Panc1 (cell line): ENCODE measurements at regions not wholly inside any gene's neighbourhood (a gene's known extent, or its start where the extent isn't known, plus 50 kb on each side); places are given as distances from the start of the nearest gene placed in this dataset.

Experiments
- ATAC-seq: fragments of 200-7000 bp; cut with Tn5 transposase; 2 replicates; pipeline ENCODE4 v1.9.1; 2020; ENCODE audit warnings: mild to moderate bottlenecking, moderate library complexity
- BruUV-seq: library from RNA; stranded (reverse); fragments of 400-500 nt; replicated peaks from 2 replicates; lab custom pipeline; 2021; lab: Mats Ljungman, UMichigan
- CTCF ChIA-PET: fragments of 300-600 bp; sonication (Branson Sonifier 250); formaldehyde crosslinking; loops from one replicate; lab custom pipeline; 2022; ENCODE audit warnings: antibody characterized with exemption; lab: Charles Lee
- POLR2A ChIA-PET: fragments of 300-600 bp; sonication (Branson Sonifier 250); formaldehyde crosslinking; loops from one replicate; lab custom pipeline; 2022; ENCODE audit warnings: antibody characterized with exemption; lab: Charles Lee
- DNase-seq: peaks from one replicate; pipeline ENCODE4 v3.0.0-alpha.2; 2010; ENCODE audit warnings: low read depth, low spot score
- H3K27ac ChIP-seq: 2 replicates; pipeline ENCODE4 v1.5.1; 2011; ENCODE audit warnings: mild to moderate bottlenecking, low read length, inconsistent platforms
- H3K27me3 ChIP-seq: fragments of 200-500 bp; sonication (Bioruptor generic); 2 replicates; pipeline ENCODE4 v1.6.0; 2014; ENCODE audit warnings: low read length, inconsistent platforms; ENCODE audit not compliant: control insufficient read depth, insufficient read depth
- H3K36me3 ChIP-seq: fragments of 200-500 bp; sonication (Bioruptor generic); 2 replicates; pipeline ENCODE4 v1.5.1; 2014; ENCODE audit warnings: inconsistent platforms, mild to moderate bottlenecking, low read length, moderate library complexity; ENCODE audit not compliant: control insufficient read depth, insufficient read depth
- H3K4me1 ChIP-seq: 2 replicates; pipeline ENCODE4 v1.5.1; 2011; ENCODE audit warnings: inconsistent platforms, mild to moderate bottlenecking, low read length, moderate library complexity; ENCODE audit not compliant: control insufficient read depth, insufficient read depth
- H3K4me3 ChIP-seq, 2 experiments: 2 replicates each; pipeline ENCODE4 v1.5.1; 2011 to 2012; ENCODE audit warnings: low read depth in 2 of 2, low read length in 2 of 2, mild to moderate bottlenecking in 2 of 2, inconsistent platforms in 1 of 2, moderate library complexity in 1 of 2
- H3K9me3 ChIP-seq: fragments of 200-500 bp; sonication (Bioruptor generic); 2 replicates; pipeline ENCODE4 v1.5.1; 2014; ENCODE audit warnings: low read depth, mild to moderate bottlenecking, inconsistent platforms, low read length, moderate library complexity; ENCODE audit not compliant: control insufficient read depth, insufficient read depth
- POLR2AphosphoS5 ChIP-seq: IDR thresholded peaks from 2 replicates; pipeline ENCODE4 v1.6.1; 2012; ENCODE audit warnings: mild to moderate bottlenecking, low read depth, low read length, moderate library complexity
- REST ChIP-seq, 2 experiments: IDR thresholded peaks; 2 replicates each; pipeline ENCODE4 v1.6.1; 2011 to 2012; ENCODE audit warnings: low read depth in 2 of 2, control low read depth in 1 of 2, low read length in 1 of 2, mild to moderate bottlenecking in 1 of 2, moderate library complexity in 1 of 2; ENCODE audit not compliant: insufficient read depth in 1 of 2
- SIN3A ChIP-seq: IDR thresholded peaks from 2 replicates; pipeline ENCODE4 v1.6.1; 2012; ENCODE audit warnings: low read depth, mild to moderate bottlenecking, low read length, moderate library complexity, borderline replicate concordance; ENCODE audit not compliant: insufficient read depth
- TCF7L2 ChIP-seq: IDR thresholded peaks from 2 replicates; pipeline ENCODE4 v1.6.1; 2011; ENCODE audit warnings: mild to moderate bottlenecking, low read depth, low read length, inconsistent platforms
- in situ Hi-C: cut with HindIII; loops from 2 replicates; pipeline ENCODE4 v1.10.0; 2016; ENCODE audit warnings: low sequenced_read_pairs, low pct_unique_long_range_greater_than_20kb
- intact Hi-C: fragments of 100-400 bp; cut with micrococcal nuclease; formaldehyde crosslinking; loops from one replicate; pipeline ENCODE4 v1.10.0; 2022; ENCODE audit not compliant: unreplicated experiment
- TF ChIP-seq, protein P1 (sequence below): fragments of 450-650 bp; IDR thresholded peaks from 2 replicates; pipeline ENCODE4 v1.5.1; 2017; ENCODE audit warnings: mild to moderate bottlenecking

- intact Hi-C loops (no loop called here), in situ Hi-C loops (no loop called here)
- DNase-seq (no peak), ATAC-seq (peak; percentile 86)
- no TSS peak for BruUV-seq
- no peaks in the 10 kb centered on the region for H3K27me3 ChIP-seq
- TF ChIP-seq, protein P1, sequence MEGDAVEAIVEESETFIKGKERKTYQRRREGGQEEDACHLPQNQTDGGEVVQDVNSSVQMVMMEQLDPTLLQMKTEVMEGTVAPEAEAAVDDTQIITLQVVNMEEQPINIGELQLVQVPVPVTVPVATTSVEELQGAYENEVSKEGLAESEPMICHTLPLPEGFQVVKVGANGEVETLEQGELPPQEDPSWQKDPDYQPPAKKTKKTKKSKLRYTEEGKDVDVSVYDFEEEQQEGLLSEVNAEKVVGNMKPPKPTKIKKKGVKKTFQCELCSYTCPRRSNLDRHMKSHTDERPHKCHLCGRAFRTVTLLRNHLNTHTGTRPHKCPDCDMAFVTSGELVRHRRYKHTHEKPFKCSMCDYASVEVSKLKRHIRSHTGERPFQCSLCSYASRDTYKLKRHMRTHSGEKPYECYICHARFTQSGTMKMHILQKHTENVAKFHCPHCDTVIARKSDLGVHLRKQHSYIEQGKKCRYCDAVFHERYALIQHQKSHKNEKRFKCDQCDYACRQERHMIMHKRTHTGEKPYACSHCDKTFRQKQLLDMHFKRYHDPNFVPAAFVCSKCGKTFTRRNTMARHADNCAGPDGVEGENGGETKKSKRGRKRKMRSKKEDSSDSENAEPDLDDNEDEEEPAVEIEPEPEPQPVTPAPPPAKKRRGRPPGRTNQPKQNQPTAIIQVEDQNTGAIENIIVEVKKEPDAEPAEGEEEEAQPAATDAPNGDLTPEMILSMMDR: no peak
- TF ChIP-seq TCF7L2: peak; percentile 84
- no peaks in the 10 kb centered on the region for H3K36me3 ChIP-seq
- H3K4me3 ChIP-seq: no peak overlapping the region
- ChIA-PET POLR2A (interaction anchor here (0.6 kb wide), 1 partner anchor 665 kb away, joined by 4 read pairs; no protein-coding TSS in a partner anchor), CTCF (no interaction called here)
- no peaks in the 10 kb centered on the region for H3K9me3 ChIP-seq
- peaks cover 19% of the 10 kb centered on the region for H3K4me1 ChIP-seq
- H3K27ac ChIP-seq: peak overlapping the region; percentile 77; the same call in 1 of the 2 replicates
Measured at GRCh38 chr4:156584100-156584499, 387.5 kb downstream of the PDGFC start.

- H3K36me3 ChIP-seq: no peaks in the 10 kb centered on the region
- no peak for ATAC-seq
- POLR2A ChIA-PET: no interaction called here
- CTCF ChIA-PET: no interaction called here
- BruUV-seq: no TSS peak
- peaks cover 19% of the 10 kb centered on the region for H3K4me1 ChIP-seq
- DNase-seq: no peak
- intact Hi-C loops: no loop called here
- no peaks in the 10 kb centered on the region for H3K27me3 ChIP-seq
- TF ChIP-seq POLR2AphosphoS5: no peak
- TF ChIP-seq SIN3A: no peak
- TF ChIP-seq, protein P1: no peak
- no peak for TF ChIP-seq TCF7L2
- no peak for TF ChIP-seq REST (IDR thresholded peaks at IDR 0.05; ENCODE audit: insufficient read depth in 1 of 2, low read depth in 2 of 2, low read length in 1 of 2)
- H3K27ac ChIP-seq: peak overlapping the region; percentile 63; the same call in 1 of the 2 replicates
- in situ Hi-C loops: no loop called here
- H3K4me3 ChIP-seq: no peak overlapping the region
- no peaks in the 10 kb centered on the region for H3K9me3 ChIP-seq
Measured at GRCh38 chr4:156583265-156583664, 388.3 kb downstream of the PDGFC start.
